DND-41 (cell line): ENCODE measurements at regions not wholly inside any gene's neighbourhood (a gene's known extent, or its start where the extent isn't known, plus 50 kb on each side); places are given as distances from the start of the nearest gene placed in this dataset.
"Not testable (repeated sequence)": the region's sequence is repeated elsewhere in the genome, so short reads cannot be mapped to it uniquely, and the experiment has no call there.

Source experiments
- ATAC-seq: fragments of 200-7000 bp; cut with Tn5 transposase; 3 replicates; pipeline ENCODE4 v1.9.1; 2021; ENCODE audit warnings: low read depth; ENCODE audit not compliant: insufficient read depth
- DNase-seq: peaks from one replicate; pipeline ENCODE4 v3.0.0-alpha.2; 2020
- H2AFZ ChIP-seq: 2 replicates; pipeline ENCODE4 v1.6.0; 2012; ENCODE audit warnings: low read depth, low read length
- H3K27ac ChIP-seq: 2 replicates; pipeline ENCODE4 v1.5.1; 2012; ENCODE audit warnings: low read length, inconsistent platforms
- H3K27me3 ChIP-seq: fragments of 200-600 bp; sonication (generic); 2 replicates; pipeline ENCODE4 v1.6.0; 2012; ENCODE audit warnings: low read length, mild to moderate bottlenecking, inconsistent platforms; ENCODE audit not compliant: insufficient read depth, poor library complexity
- H3K36me3 ChIP-seq: 2 replicates; pipeline ENCODE4 v1.5.1; 2012; ENCODE audit warnings: low read length, inconsistent platforms; ENCODE audit not compliant: insufficient read depth
- H3K4me1 ChIP-seq: 2 replicates; pipeline ENCODE4 v1.5.1; 2012; ENCODE audit warnings: mild to moderate bottlenecking, low read length; ENCODE audit not compliant: insufficient read depth
- H3K4me2 ChIP-seq: 2 replicates; pipeline ENCODE4 v1.6.0; 2012; ENCODE audit warnings: mild to moderate bottlenecking, moderate library complexity, low read length, inconsistent platforms; ENCODE audit not compliant: insufficient read depth
- H3K4me3 ChIP-seq, 2 experiments: fragments of 200-600 bp in 1 of 2; shearing (Covaris generic) in 1 of 2; 2 replicates each; pipeline ENCODE4 v1.5.1; 2012 to 2016; ENCODE audit warnings: inconsistent platforms in 2 of 2, low read length in 2 of 2, mild to moderate bottlenecking in 2 of 2, low read depth in 1 of 2, moderate library complexity in 1 of 2
- H3K79me2 ChIP-seq: 2 replicates; pipeline ENCODE4 v1.6.0; 2012; ENCODE audit warnings: low read length, inconsistent platforms; ENCODE audit not compliant: insufficient read depth
- H3K9ac ChIP-seq: 2 replicates; pipeline ENCODE4 v1.6.0; 2012; ENCODE audit warnings: low read depth, mild to moderate bottlenecking, inconsistent platforms, low read length, moderate library complexity
- H3K9me3 ChIP-seq: 2 replicates; pipeline ENCODE4 v1.5.1; 2012; ENCODE audit warnings: low read length, moderate library complexity, mild to moderate bottlenecking, inconsistent platforms; ENCODE audit not compliant: insufficient read depth, severe bottlenecking
- H4K20me1 ChIP-seq: 2 replicates; pipeline ENCODE4 v1.6.0; 2012; ENCODE audit warnings: low read length; ENCODE audit not compliant: insufficient read depth
- EZH2 ChIP-seq: IDR thresholded peaks from 3 replicates; pipeline ENCODE4 v1.6.1; 2012; ENCODE audit warnings: borderline replicate concordance, low read depth, mild to moderate bottlenecking, moderate library complexity, low read length, inconsistent platforms; ENCODE audit not compliant: severe bottlenecking
- TF ChIP-seq, protein P1 (sequence below): IDR thresholded peaks from 2 replicates; pipeline ENCODE4 v1.5.1; 2012; ENCODE audit warnings: borderline replicate concordance, low read length, moderate library complexity, mild to moderate bottlenecking; ENCODE audit not compliant: poor library complexity, severe bottlenecking; ENCODE audit errors: extremely low read depth

DNA sequence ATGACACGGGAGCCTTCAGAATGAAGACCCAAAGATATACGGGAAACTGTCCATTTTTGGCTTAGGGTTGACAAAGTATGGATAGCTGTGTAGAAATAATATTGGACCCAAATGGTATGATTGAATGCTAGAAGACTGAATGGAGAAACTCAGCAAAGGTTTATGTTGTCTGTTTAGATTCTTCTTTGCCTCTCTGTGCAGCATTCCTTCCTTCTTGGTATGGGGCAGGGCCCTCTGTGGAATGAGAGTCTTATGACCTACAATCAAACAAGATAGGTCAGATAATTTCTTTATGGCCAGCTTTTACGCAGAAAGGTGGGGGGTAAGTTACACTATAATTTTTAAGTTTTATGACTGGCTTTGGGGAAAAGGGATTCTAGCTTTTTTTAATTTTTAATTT is 124.3 kb downstream of the PCDH10 start:
- Histone ChIP-seq H3K9me3 (peaks cover 10% of the 10 kb centered on the region), H3K4me1 (0 out of 2 replicates have a peak, but pooled peaks cover 2% of the 10 kb centered on the region), H2AFZ (no peak overlapping the region), H4K20me1 (no peaks in the 10 kb centered on the region), H3K27ac (no peak overlapping the region), H3K9ac (no peak overlapping the region), H3K79me2 (no peaks in the 10 kb centered on the region), H3K4me2 (no peak overlapping the region), H3K36me3 (no peaks in the 10 kb centered on the region), H3K4me3 (no peak overlapping the region), H3K27me3 (no peaks in the 10 kb centered on the region)
- ATAC-seq (no peak), DNase-seq (no peak)
- no peak for TF ChIP-seq EZH2
- TF ChIP-seq, protein P1, sequence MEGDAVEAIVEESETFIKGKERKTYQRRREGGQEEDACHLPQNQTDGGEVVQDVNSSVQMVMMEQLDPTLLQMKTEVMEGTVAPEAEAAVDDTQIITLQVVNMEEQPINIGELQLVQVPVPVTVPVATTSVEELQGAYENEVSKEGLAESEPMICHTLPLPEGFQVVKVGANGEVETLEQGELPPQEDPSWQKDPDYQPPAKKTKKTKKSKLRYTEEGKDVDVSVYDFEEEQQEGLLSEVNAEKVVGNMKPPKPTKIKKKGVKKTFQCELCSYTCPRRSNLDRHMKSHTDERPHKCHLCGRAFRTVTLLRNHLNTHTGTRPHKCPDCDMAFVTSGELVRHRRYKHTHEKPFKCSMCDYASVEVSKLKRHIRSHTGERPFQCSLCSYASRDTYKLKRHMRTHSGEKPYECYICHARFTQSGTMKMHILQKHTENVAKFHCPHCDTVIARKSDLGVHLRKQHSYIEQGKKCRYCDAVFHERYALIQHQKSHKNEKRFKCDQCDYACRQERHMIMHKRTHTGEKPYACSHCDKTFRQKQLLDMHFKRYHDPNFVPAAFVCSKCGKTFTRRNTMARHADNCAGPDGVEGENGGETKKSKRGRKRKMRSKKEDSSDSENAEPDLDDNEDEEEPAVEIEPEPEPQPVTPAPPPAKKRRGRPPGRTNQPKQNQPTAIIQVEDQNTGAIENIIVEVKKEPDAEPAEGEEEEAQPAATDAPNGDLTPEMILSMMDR: no peak

DNA sequence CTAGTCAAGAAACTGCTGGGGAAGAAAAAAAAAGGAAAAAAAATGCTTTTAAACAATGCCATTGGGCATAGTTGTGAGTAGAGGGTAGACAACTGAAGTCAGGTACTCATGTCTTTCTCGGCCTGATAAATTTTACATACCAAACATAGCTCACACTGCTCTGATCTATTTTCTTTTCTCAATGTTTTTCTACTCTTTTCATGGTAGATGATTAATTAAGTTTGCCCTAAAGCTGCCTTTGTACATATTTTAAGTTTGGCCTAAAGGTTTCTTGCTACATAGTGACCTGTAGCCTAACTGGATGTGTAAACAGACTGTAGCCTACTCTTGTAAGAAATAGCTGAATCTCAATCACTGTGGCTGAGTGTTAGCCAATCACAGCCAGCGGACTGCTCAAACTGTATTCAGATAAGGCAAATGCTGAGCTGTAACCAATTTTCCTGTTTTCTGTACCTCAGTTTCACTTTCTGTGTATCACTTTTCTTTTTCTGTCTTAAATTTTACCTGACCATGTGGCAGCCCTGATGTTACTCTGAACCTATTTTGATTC is 121.0 kb downstream of the PCDH10 start:
- H3K4me2 ChIP-seq: no peak overlapping the region
- no peak for DNase-seq
- no peaks in the 10 kb centered on the region for H3K4me1 ChIP-seq
- TF ChIP-seq, protein P1: no peak
- no peak for TF ChIP-seq EZH2
- ATAC-seq: peak; percentile 40; the same call in 1 of the 3 replicates
- H3K79me2 ChIP-seq: no peaks in the 10 kb centered on the region
- H3K27me3 ChIP-seq: no peaks in the 10 kb centered on the region
- H3K36me3 ChIP-seq: no peaks in the 10 kb centered on the region
- H3K4me3 ChIP-seq: no peak overlapping the region
- no peak overlapping the region for H3K27ac ChIP-seq
- H4K20me1 ChIP-seq: no peaks in the 10 kb centered on the region
- H3K9me3 ChIP-seq: no peaks in the 10 kb centered on the region
- no peak overlapping the region for H3K9ac ChIP-seq
- H2AFZ ChIP-seq: no peak overlapping the region

DNA sequence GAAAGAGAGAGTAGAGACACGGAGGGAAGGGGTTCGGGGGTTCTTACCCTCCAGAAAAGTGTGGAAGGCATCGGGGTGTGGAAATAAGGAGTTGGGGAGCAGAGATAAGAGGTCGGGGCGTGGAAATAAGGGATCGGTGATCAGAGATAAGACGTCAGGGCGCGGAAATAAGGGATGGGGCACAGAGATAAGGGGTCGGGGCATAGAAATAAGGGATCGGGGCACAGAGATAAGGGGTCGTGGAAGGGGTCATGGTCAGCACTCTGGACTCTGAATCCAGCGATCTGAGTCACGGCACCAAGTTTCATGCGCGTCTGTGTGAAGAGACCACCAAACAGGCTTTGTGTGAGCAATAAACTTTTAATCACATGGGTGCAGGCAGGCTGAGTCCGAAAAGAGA is 119.1 kb downstream of the PCDH10 start:
- H3K4me2 ChIP-seq: no peak overlapping the region
- DNase-seq (no peak), ATAC-seq (no peak)
- no peak for TF ChIP-seq EZH2
- TF ChIP-seq, protein P1: no peak
- H3K79me2 ChIP-seq: no peaks in the 10 kb centered on the region
- no peaks in the 10 kb centered on the region for H3K36me3 ChIP-seq
- no peaks in the 10 kb centered on the region for H4K20me1 ChIP-seq
- no peak overlapping the region for H2AFZ ChIP-seq
- no peak overlapping the region for H3K27ac ChIP-seq
- no peaks in the 10 kb centered on the region for H3K4me1 ChIP-seq
- no peak overlapping the region for H3K4me3 ChIP-seq
- no peak overlapping the region for H3K9ac ChIP-seq
- no peaks in the 10 kb centered on the region for H3K27me3 ChIP-seq
- H3K9me3 ChIP-seq: no peaks in the 10 kb centered on the region

DNA sequence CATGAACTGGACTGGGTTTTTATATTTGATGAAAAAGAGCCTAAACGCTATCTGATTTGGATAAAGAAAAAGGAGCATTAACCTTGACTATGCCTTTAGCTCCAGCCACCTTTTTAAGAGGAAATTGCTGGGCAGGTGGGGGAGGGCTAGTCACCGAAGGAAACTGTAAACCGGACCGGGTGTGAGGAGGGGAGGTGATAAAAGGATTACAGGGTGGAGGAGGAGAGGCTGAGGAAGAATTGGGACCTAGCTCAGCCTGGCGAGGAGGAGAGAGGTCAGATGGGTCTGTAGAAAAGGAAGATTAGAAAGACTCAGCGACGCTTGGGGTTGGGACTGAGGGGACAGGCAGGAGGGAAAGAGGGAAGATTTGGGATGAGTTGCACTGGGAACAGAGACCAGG is 118.4 kb downstream of the PCDH10 start:
- DNase-seq, H3K4me1 ChIP-seq, H3K9ac ChIP-seq, H3K27ac ChIP-seq, H3K27me3 ChIP-seq, H3K79me2 ChIP-seq, H3K9me3 ChIP-seq, ATAC-seq, H3K4me3 ChIP-seq, H3K4me2 ChIP-seq, H2AFZ ChIP-seq, H3K36me3 ChIP-seq, H4K20me1 ChIP-seq: not testable (repeated sequence)

DNA sequence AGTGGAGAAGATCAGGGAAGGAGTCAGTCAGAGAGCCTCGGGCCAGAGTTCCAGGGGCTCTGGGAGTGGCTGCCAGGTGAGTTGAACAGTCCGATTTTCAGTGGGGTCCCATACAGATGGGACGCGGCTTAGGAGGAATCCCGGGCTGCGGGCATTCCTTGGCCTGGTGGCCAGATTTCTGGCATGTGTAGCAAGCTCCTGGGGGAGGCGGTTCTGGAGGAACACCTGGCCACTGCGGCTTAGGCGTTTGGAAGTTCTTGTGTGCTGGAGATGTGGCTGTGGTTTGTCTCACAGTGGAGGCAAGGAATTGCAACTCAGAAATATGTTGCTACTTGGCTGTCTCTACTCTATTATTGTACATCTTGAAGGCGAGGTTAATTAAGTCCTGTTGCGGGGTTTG is 117.9 kb downstream of the PCDH10 start:
- H3K4me1 ChIP-seq, H3K27me3 ChIP-seq, H2AFZ ChIP-seq, H3K4me3 ChIP-seq, H4K20me1 ChIP-seq, H3K4me2 ChIP-seq, H3K36me3 ChIP-seq, ATAC-seq, H3K9me3 ChIP-seq, H3K79me2 ChIP-seq, DNase-seq, H3K27ac ChIP-seq, H3K9ac ChIP-seq: not testable (repeated sequence)

DNA sequence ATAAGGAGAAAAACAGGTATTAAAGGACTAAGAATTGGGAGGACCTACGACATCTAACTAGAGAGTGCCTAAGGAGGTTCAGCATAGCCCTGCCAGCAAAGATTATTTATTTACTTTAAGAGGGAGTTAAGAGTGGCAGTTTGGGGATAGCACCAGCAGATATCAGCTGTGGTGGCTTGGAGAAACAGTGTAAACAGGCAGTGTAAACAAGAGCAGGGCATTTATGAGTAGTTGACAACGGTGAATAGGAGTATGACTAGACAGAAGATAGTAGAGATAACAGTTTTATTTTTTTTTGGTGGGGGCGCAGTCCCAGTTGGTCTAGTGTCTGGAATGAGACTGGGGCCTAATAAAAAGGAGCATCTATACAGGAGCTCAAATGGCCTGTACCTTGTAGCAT is 115.2 kb downstream of the PCDH10 start:
- ATAC-seq: not testable (repeated sequence)

More for the DNA sequence above, 115.2 kb downstream of the PCDH10 start:
- not testable (repeated sequence) for H3K4me3 ChIP-seq, H2AFZ ChIP-seq, H3K27ac ChIP-seq, H3K79me2 ChIP-seq, H3K9ac ChIP-seq, H4K20me1 ChIP-seq, H3K36me3 ChIP-seq, H3K4me2 ChIP-seq, H3K4me1 ChIP-seq, H3K27me3 ChIP-seq, DNase-seq, H3K9me3 ChIP-seq
